Osteoblast (primary cell): ENCODE measurements at regions not wholly inside any gene's neighbourhood (a gene's known extent, or its start where the extent isn't known, plus 50 kb on each side); places are given as distances from the start of the nearest gene placed in this dataset.

Experiments
- DNase-seq: peaks from one replicate; pipeline ENCODE4 v3.0.0; 2011; ENCODE audit warnings: low spot score, mixed read lengths; ENCODE audit not compliant: insufficient read length; ENCODE audit errors: missing footprints
- H2AFZ ChIP-seq: 2 replicates; pipeline ENCODE4 v1.6.0; 2011; ENCODE audit warnings: mild to moderate bottlenecking, low read length
- H3K27ac ChIP-seq: 2 replicates; pipeline ENCODE4 v1.5.1; 2011; ENCODE audit warnings: mild to moderate bottlenecking, low read depth, low read length, moderate library complexity
- H3K27me3 ChIP-seq: 2 replicates; pipeline ENCODE4 v1.6.0; 2012; ENCODE audit warnings: mild to moderate bottlenecking, control low read depth, inconsistent platforms, low read length, moderate library complexity; ENCODE audit not compliant: insufficient read depth
- H3K36me3 ChIP-seq: 2 replicates; pipeline ENCODE4 v1.5.1; 2011; ENCODE audit warnings: mild to moderate bottlenecking, low read length, control low read depth, moderate library complexity; ENCODE audit not compliant: insufficient read depth
- H3K4me1 ChIP-seq: 2 replicates; pipeline ENCODE4 v1.5.1; 2011; ENCODE audit warnings: mild to moderate bottlenecking, low read length, control low read depth, moderate library complexity; ENCODE audit not compliant: insufficient read depth
- H3K4me2 ChIP-seq: 2 replicates; pipeline ENCODE4 v1.6.0; 2011; ENCODE audit warnings: mild to moderate bottlenecking, low read length; ENCODE audit not compliant: insufficient read depth
- H3K4me3 ChIP-seq: fragments of 200-600 bp; sonication (generic); 3 replicates; pipeline ENCODE4 v1.5.1; 2012; ENCODE audit warnings: mild to moderate bottlenecking, low read length, inconsistent platforms; ENCODE audit not compliant: insufficient read depth
- H3K79me2 ChIP-seq: 2 replicates; pipeline ENCODE4 v1.6.0; 2012; ENCODE audit warnings: mild to moderate bottlenecking, low read length, control low read depth, inconsistent platforms; ENCODE audit not compliant: insufficient read depth
- H3K9me3 ChIP-seq: 2 replicates; pipeline ENCODE4 v1.5.1; 2011; ENCODE audit warnings: low read depth, low read length, control low read depth
- H4K20me1 ChIP-seq: 2 replicates; pipeline ENCODE4 v1.6.0; 2012; ENCODE audit warnings: mild to moderate bottlenecking, low read length, control low read depth; ENCODE audit not compliant: insufficient read depth
- CTCF ChIP-seq: IDR thresholded peaks from 2 replicates; pipeline ENCODE4 v1.5.1; 2011; ENCODE audit warnings: mild to moderate bottlenecking, low read depth, low read length, moderate library complexity; ENCODE audit errors: extremely low read depth

GRCh38 chr9:75417471-75417870 lies 329.2 kb downstream of the OSTF1 start:
- H3K36me3 ChIP-seq, result no peaks in the 10 kb centered on the region
- no peak overlapping the region for H2AFZ ChIP-seq
- H3K4me3 ChIP-seq, result no peak overlapping the region
- H3K9me3 ChIP-seq, result no peaks in the 10 kb centered on the region
- DNase-seq, result no peak
- H3K4me1 ChIP-seq, result no peaks in the 10 kb centered on the region
- TF ChIP-seq CTCF, result no peak
- no peak overlapping the region for H3K27ac ChIP-seq
- no peaks in the 10 kb centered on the region for H3K79me2 ChIP-seq
- H4K20me1 ChIP-seq, result no peaks in the 10 kb centered on the region
- H3K4me2 ChIP-seq, result no peak overlapping the region
- no peaks in the 10 kb centered on the region for H3K27me3 ChIP-seq

GRCh38 chr9:75418518-75418917 lies 330.2 kb downstream of the OSTF1 start:
- no peaks in the 10 kb centered on the region for H3K36me3 ChIP-seq
- DNase-seq, result no peak
- no peaks in the 10 kb centered on the region for H3K9me3 ChIP-seq
- H3K4me1 ChIP-seq, result no peaks in the 10 kb centered on the region
- no peak for TF ChIP-seq CTCF
- no peaks in the 10 kb centered on the region for H4K20me1 ChIP-seq
- H3K4me3 ChIP-seq, result no peak overlapping the region
- H3K79me2 ChIP-seq, result no peaks in the 10 kb centered on the region
- no peak overlapping the region for H3K27ac ChIP-seq
- no peak overlapping the region for H2AFZ ChIP-seq
- no peaks in the 10 kb centered on the region for H3K27me3 ChIP-seq
- H3K4me2 ChIP-seq, result no peak overlapping the region

- no peak for TF ChIP-seq CTCF
- H3K79me2 ChIP-seq, result no peaks in the 10 kb centered on the region
- no peaks in the 10 kb centered on the region for H4K20me1 ChIP-seq
- no peak overlapping the region for H3K4me3 ChIP-seq
- no peak overlapping the region for H2AFZ ChIP-seq
- H3K27me3 ChIP-seq, result no peaks in the 10 kb centered on the region
- H3K36me3 ChIP-seq, result no peaks in the 10 kb centered on the region
- no peak overlapping the region for H3K4me2 ChIP-seq
- H3K9me3 ChIP-seq, result no peaks in the 10 kb centered on the region
- DNase-seq, result no peak
- H3K4me1 ChIP-seq, result no peaks in the 10 kb centered on the region
- no peak overlapping the region for H3K27ac ChIP-seq
These were observed 334.7 kb downstream of the OSTF1 start for GRCh38 chr9:75422944-75423522.

- no peak for DNase-seq
- Histone ChIP-seq H3K4me3 (no peak overlapping the region), H3K27ac (no peak overlapping the region), H4K20me1 (no peaks in the 10 kb centered on the region), H3K4me2 (no peak overlapping the region), H3K4me1 (no peaks in the 10 kb centered on the region), H3K36me3 (no peaks in the 10 kb centered on the region), H3K9me3 (no peaks in the 10 kb centered on the region), H3K27me3 (no peaks in the 10 kb centered on the region), H2AFZ (no peak overlapping the region), H3K79me2 (no peaks in the 10 kb centered on the region)
- no peak for TF ChIP-seq CTCF
These were observed 341.5 kb downstream of the OSTF1 start for GRCh38 chr9:75429531-75430475.
